Right lobe of liver (tissue), 6 donors: ENCODE measurements at regions not wholly inside any gene's neighbourhood (a gene's known extent, or its start where the extent isn't known, plus 50 kb on each side); places are given as distances from the start of the nearest gene placed in this dataset.
A peak's percentile ranks its signal among the peaks of the same experiment; 100 is the strongest.

ENCODE experiments used
- ATAC-seq, 4 donors: fragments of 200-7000 bp; cut with Tn5 transposase; one replicate each; pipeline ENCODE4 v1.9.1; 2020; ENCODE audit warnings: mild to moderate bottlenecking in 4 of 4, moderate library complexity in 4 of 4
- DNase-seq, 3 donors: peaks; one replicate each; pipeline ENCODE4 v3.0.0-alpha.2; 2020
- H3K27ac ChIP-seq, 3 donors: fragments of 200-600 bp; one replicate each; pipeline ENCODE4 v1.8.0; 2022
- H3K27me3 ChIP-seq, 2 donors: fragments of 200-600 bp; one replicate each; pipeline ENCODE4 v1.8.0; 2022
- H3K36me3 ChIP-seq, 4 donors: fragments of 200-600 bp; sonication (generic) in 1 of 4; one replicate each; pipeline versions ENCODE4 v1.5.1 to v1.8.0; 2017 to 2022; ENCODE audit warnings: control low read depth in 1 of 4
- H3K4me1 ChIP-seq, 4 donors: fragments of 200-600 bp; sonication (generic) in 1 of 4; one replicate each; pipeline versions ENCODE4 v1.5.1 to v1.8.0; 2017 to 2022; ENCODE audit warnings: control low read depth in 1 of 4
- H3K4me3 ChIP-seq, 3 donors: fragments of 200-600 bp; one replicate each; pipeline ENCODE4 v1.8.0; 2022
- H3K9me3 ChIP-seq, 4 donors: fragments of 200-600 bp; sonication (generic) in 1 of 4; one replicate each; pipeline versions ENCODE4 v1.5.1 to v1.8.0; 2017 to 2022; ENCODE audit warnings: control low read depth in 1 of 4
- POLR2A ChIP-seq: fragments of 450-650 bp; IDR thresholded peaks from one replicate; pipeline ENCODE4 v1.6.1; 2017; ENCODE audit warnings: antibody characterized with exemption, mild to moderate bottlenecking
- WGBS: methylation state at CpG from one replicate; pipeline ENCODE4 v1.1.6; 2018; ENCODE audit warnings: low coverage, low lambda C conversion rate; ENCODE audit not compliant: insufficient coverage; ENCODE audit errors: missing lambda C conversion rate; 5-methylcytosine and 5-hydroxymethylcytosine counted together
- intact Hi-C, 2 donors: fragments of 100-400 bp; cut with DNase I; formaldehyde crosslinking; loops; one replicate each; pipeline versions ENCODE4 v1.11.2 to v1.14.1; 2022
- TF ChIP-seq, protein P1 (sequence below), 4 donors: fragments of 200-600 bp in 3 of 4; fragments of 450-650 bp in 1 of 4; IDR thresholded peaks; one replicate each; pipeline versions ENCODE4 v1.5.1 to v1.8.0; 2016 to 2022; ENCODE audit warnings: antibody characterized with exemption in 4 of 4, mild to moderate bottlenecking in 2 of 4
- donor health status: DM: no; HTN: yes; CAD: no.
- donor health status: DM: no; HTN: no; CAD: no.
- donor health status: DM: no; HTN: no; CAD: no.
- donor health status: DM: no; HTN: yes; CAD: no.
- donor health status: DM: no; HTN: yes; CAD: no.

DNA sequence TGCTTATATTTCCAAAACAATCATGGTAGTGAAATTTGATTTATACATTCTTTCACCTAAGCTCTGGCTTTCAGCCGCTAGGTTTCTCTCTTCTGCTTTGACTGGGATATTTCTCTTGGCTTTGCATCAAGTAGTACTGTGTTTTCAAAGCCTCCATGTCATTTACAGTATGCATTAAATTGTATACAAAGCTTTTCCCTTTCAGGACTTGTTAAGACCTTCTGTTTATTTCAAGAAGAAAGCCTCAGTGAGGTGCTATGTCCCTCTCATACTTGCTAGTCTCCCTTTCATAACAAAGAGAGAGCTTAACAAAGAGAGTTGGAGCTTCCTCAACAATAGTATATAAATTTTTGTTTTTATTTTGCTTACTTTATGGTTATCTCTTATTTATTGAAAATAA is 84.2 kb upstream of the SLC25A26 start:
- WGBS: 94% methylated on average over 1 of the region's 1 CpG
- intact Hi-C loops: no loop called here
- DNase-seq: no peak

DNA sequence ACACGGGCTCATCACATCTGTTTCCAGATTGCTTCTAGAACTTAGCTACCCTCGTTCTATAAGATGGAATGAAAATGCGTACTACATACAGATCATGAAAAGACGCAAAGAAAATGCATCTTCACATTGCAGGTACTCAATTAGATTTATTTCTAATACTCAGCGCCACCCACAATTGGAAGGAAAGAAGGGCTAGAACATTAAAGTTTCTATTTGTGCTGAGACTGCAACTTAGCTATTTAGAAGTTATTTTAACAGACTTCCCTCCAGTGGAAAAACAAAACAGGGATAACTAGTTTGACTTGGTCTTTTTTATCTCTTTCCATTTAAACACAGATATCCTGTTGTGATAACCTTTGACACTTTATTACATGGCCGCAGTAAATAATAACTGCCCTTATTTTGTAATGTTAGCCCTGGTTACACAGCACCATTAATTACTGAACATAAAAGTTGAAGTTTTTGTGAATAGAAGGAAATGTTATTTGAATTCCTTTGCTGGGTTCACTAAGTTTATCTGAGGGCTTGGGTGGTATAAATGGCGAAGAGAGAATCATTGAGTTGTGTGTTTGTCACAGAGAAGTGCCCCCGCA is 86.9 kb upstream of the SLC25A26 start:
- Histone ChIP-seq H3K4me3 (no peak overlapping the region), H3K36me3 (no peaks in the 10 kb centered on the region), H3K27me3 (no peaks in the 10 kb centered on the region), H3K4me1 (no peaks in the 10 kb centered on the region), H3K9me3 (no peaks in the 10 kb centered on the region), H3K27ac (no peak overlapping the region)
- DNase-seq: no peak
- WGBS: 67% methylated on average over 8 of the region's 8 CpGs
- peak; percentile 31 to 62 (median 51) for ATAC-seq
- no peak for TF ChIP-seq POLR2A
- TF ChIP-seq, protein P1, sequence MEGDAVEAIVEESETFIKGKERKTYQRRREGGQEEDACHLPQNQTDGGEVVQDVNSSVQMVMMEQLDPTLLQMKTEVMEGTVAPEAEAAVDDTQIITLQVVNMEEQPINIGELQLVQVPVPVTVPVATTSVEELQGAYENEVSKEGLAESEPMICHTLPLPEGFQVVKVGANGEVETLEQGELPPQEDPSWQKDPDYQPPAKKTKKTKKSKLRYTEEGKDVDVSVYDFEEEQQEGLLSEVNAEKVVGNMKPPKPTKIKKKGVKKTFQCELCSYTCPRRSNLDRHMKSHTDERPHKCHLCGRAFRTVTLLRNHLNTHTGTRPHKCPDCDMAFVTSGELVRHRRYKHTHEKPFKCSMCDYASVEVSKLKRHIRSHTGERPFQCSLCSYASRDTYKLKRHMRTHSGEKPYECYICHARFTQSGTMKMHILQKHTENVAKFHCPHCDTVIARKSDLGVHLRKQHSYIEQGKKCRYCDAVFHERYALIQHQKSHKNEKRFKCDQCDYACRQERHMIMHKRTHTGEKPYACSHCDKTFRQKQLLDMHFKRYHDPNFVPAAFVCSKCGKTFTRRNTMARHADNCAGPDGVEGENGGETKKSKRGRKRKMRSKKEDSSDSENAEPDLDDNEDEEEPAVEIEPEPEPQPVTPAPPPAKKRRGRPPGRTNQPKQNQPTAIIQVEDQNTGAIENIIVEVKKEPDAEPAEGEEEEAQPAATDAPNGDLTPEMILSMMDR (IDR thresholded peaks at IDR 0.05): no peak
- intact Hi-C loops: no loop called here

More for the DNA sequence above, 84.2 kb upstream of the SLC25A26 start:
- Histone ChIP-seq H3K9me3 (no peaks in the 10 kb centered on the region), H3K4me3 (no peak overlapping the region), H3K27me3 (no peaks in the 10 kb centered on the region), H3K36me3 (no peaks in the 10 kb centered on the region), H3K4me1 (no peaks in the 10 kb centered on the region), H3K27ac (no peak overlapping the region)
- TF ChIP-seq POLR2A: no peak
- TF ChIP-seq, protein P1 (IDR thresholded peaks at IDR 0.05): no peak
- ATAC-seq: no peak

DNA sequence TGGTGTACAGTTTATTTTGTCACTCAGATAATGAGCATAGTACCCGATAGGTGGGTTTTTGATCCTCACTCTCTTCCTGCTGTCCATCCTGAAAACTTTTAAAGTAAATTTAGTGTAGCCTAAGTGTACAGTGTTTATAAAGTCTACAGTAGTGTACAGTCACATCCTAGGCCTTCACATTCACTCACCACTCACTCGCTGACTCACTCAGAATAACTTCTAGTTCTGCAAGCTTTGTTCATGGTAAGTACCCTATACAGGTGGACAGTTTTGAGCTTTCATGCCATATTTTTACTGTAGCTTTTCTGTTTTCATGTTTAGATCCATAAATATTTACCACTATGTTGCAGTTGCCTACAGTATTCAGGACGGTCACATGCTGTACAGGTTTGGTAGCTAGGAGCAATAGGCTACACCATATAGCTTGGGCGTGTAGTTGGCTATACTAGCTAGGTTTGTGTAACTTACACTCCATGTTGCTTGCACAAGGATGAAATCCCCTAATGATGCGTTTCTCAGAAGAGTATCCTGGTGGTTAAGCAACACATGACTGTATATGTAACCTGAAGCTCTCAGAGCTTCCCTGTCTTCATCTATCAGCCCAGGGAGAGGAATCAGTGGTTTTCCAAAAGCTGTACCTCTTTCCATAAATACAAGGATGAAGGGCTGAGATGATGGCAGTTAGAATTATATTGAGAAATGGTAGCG is 87.6 kb upstream of the SLC25A26 start:
- no peak for ATAC-seq
- no peaks in the 10 kb centered on the region for H3K4me1 ChIP-seq
- H3K27ac ChIP-seq: no peak overlapping the region
- no peaks in the 10 kb centered on the region for H3K9me3 ChIP-seq
- no peaks in the 10 kb centered on the region for H3K27me3 ChIP-seq
- WGBS: 88% methylated on average over 6 of the region's 6 CpGs
- TF ChIP-seq, protein P1 (IDR thresholded peaks at IDR 0.05): no peak
- no peak for TF ChIP-seq POLR2A
- no peak for DNase-seq
- intact Hi-C loops: no loop called here
- H3K4me3 ChIP-seq: no peak overlapping the region
- H3K36me3 ChIP-seq: no peaks in the 10 kb centered on the region

DNA sequence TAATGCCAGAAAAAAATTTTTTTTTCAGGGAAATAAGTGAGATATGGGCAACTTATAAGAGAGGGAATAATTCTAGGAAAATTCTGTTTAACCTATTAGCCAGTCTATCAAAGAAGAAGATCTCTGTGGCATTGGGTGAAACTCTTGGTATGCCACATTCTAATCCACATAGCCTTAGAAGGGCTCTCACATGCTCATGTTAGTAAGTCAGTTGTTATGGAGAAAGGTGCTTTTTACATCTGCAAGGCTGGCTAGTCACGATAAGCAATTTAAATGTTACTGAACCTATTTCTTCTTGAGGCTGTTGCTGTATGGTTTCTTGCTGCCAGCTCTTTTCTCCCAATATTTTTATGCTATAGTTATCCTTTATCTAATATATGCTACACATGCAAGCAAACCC is 89.9 kb upstream of the MAGI1 start:
- 73% methylated on average over 1 of the region's 1 CpG for WGBS
- intact Hi-C loops: no loop called here
- TF ChIP-seq POLR2A: no peak
- TF ChIP-seq, protein P1 (IDR thresholded peaks at IDR 0.05): no peak
- no peaks in the 10 kb centered on the region for H3K9me3 ChIP-seq
- ATAC-seq (no peak), DNase-seq (no peak)
- no peak overlapping the region for H3K4me3 ChIP-seq
- no peak overlapping the region for H3K27ac ChIP-seq
- no peaks in the 10 kb centered on the region for H3K36me3 ChIP-seq
- H3K27me3 ChIP-seq: no peaks in the 10 kb centered on the region
- H3K4me1 ChIP-seq: no peaks in the 10 kb centered on the region
